HG03280 (cell line): ENCODE measurements at regions not wholly inside any gene's neighbourhood (a gene's known extent, or its start where the extent isn't known, plus 50 kb on each side); places are given as distances from the start of the nearest gene placed in this dataset.
"Not testable (repeated sequence)": the region's sequence is repeated elsewhere in the genome, so short reads cannot be mapped to it uniquely, and the experiment has no call there.

Source experiments
- ATAC-seq: cut with Tn5 transposase; IDR thresholded peaks from one replicate; pipeline ENCODE4 v1.9.1; 2021; ENCODE audit warnings: mild to moderate bottlenecking, moderate library complexity; ENCODE audit not compliant: unreplicated experiment

DNA sequence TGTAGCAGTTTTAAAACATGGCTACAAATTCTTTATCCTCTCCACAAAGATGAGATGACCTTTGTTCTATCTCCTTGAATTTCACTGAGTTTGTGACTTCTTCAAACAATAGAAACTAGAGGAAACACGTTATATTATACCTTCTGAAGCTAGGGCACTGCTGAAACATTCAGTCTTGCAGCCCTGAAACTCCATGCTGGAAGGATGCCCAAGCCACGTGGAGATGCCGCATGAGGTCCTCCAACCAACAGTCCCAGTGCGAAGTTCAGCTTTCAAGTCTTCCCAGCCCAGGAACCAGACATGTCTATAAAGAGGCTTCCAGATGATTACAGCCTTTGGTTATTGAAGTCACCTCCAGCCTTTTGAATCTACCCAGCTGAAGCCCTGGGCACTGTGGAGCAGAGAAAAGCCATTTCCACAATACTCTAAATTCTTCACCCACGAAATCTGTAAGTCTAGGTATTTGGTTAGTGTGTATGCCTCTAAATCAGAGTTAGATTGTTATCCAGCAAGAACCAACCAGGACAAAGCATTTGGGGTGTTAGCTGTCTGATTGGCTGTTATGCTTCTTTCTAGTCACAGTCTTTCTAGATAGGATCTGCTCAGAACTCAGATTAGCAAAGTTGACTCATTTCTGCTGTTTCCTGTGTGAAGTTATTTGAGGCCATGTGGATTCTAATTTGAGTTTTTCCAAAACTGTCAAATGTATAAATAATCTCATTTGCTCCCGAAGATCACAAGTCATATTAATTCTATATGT, 186.5 kb upstream of the TMEM72 start:
- ATAC-seq = no peak

DNA sequence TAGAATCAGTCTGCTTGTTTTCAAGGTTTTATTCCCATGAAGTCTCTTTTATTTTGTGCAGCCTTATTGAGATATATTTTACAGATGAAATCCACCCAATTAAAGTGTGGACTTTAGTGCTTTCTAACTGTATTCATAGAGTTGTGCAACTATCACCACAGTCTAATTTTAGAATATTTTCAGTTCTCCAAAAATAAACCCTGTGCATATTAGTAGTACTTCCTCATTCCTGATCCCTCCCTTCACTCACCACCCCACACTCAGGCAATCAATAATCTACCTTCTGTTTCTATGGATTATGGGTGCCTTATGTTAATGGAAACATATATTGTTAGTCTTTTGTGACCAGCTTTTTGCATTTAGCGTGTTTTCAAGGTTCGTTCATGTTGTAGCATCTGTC, 185.7 kb upstream of the TMEM72 start:
- peak; percentile 62 for ATAC-seq

DNA sequence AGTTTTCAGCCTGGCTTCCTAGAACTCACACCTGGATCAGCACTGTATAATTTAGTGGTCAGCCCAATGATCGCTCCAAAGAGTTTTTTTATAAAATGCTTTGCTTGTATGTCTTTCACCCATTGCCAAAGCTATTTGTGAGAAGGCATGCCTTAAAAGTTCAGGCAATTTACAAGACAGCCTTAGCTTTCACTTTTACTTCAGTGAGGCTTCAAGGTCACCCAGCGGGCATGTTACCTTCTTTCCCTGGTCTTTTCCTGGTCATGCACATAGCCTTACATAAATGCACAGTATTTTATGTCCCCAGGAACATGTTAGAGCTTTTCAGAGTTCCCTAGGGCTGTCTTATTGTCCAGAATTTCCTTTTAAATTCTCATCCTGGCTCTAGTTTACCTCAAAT, 179.9 kb upstream of the TMEM72 start:
- no peak for ATAC-seq

DNA sequence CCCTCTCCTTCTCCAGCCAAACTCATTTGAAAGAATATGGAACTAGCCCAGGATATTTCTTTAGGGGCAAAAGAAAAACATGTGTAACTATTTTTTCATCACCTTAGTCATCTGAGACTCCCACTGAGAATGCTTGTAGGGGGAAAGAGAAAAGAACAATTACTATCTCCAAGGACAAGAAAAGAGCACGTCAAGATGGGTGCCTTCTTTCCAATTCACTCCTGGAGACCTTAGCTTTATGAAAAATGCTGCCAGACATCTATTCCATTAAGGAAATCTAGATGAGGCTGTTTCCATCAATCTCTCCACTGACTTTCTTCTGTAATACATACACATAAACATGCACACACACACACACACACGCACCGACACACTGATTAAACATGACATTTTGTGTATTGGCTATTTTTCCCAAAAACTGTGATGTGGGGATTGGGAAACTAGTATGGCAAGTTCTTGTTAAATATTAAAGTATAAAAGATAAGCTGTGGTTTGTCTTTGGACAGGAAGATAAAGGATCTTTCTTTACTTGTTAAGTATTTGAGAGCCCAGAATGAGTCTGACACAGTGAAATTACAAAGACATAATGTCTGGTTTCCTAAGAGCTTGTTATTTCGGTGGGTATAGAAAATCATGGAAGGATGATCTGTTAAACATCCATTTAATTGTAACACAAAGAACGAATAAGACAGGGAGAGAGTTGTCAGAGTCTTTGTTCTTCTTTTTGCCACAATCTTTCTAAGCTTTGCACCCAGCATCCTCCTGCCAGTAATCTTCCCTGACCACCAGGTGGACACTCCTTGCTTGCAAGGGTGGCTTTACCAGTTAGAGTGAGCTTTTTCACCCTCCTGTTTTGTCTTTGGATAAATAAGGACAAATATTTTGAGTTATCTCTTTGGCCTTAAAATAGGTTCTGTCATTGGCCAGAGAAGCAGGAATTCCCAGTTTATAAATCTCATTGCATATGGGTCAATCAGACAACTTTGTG, 177.3 kb upstream of the TMEM72 start:
- ATAC-seq = no peak

DNA sequence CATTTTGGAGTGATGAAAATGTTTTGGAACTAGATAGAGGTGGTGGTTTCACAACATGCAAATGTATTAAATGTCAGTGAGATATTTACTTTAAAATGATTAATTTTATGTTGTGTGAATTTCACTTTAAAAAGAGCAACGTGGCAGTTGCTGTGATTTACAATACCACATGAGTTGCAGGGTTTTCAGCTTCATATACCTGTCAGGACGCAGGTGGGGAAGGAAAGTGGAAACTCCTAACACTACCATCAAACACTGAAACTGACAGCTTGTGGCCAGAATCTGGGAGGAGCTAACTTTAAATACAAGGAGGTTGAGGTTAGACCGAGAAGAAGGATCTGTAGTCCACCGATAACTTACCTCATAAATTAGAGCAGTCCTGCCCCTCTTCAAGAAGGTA, 168.9 kb upstream of the TMEM72 start:
- no peak for ATAC-seq

DNA sequence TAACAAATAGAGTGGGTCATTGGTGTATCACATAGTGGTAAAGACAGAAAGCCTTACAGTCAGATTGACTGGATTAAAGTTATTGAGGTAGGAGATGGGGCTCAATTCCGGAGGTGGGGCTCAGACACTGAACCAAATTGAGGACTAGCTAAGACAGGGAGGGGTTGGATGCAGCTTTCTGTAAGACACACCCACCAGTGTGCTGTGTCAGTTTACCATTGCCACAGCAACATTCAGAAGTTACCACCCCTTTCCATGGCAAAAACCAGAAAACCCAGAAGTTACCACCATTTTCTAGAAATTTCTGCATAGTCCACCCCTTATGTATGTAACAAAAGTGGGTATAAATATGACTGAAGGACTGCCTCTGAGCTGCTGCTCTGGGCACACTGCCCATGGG, 167.6 kb upstream of the TMEM72 start:
- no peak for ATAC-seq

DNA sequence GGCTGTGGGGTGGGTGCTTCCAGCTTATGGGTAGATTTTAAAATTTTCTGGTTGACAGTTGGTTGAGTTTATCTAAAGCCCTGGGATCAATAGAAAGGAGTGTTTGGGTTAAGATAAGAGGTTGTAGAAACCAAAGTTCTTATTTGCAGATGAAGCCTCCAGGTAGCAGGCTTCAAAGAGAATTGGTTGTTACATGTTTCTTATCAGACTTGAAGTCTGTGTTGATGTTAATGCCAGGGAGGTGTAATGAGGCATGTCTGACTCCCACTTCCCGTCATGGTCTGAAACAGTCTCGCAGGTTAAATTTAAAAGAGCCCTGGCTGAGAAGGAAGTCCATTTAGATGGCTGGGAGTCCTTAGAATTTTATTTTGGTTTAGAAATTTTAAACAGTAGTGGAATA, 165.2 kb upstream of the TMEM72 start:
- no peak for ATAC-seq

DNA sequence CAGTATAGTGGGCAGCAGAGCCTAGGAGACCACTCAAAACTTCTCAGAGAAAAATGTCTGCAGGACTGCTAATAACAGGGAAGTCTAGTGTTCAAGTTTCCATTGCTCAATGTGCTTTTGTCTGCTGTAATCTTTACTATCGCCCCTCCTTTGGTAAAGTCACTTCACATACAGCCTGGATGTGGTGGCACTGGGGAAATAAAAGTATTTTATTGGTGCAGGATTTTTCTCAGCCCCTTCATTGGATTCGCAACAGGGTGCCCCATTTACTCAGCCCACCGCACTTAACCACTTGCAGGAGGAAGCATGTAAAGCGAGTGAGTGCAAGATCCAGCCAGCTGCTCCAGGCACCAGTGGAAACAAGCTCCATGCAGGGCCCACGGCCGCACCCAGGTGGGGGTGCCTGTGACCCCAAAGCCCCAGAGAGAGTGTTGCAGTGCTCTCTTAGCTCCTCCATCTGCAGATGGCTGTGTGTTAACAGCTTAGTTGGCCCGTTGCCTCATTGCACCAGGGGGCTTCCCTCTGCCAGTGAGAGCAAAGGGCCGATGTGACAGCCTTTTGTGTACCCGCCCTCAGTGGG, 163.5 kb upstream of the TMEM72 start:
- no peak for ATAC-seq

DNA sequence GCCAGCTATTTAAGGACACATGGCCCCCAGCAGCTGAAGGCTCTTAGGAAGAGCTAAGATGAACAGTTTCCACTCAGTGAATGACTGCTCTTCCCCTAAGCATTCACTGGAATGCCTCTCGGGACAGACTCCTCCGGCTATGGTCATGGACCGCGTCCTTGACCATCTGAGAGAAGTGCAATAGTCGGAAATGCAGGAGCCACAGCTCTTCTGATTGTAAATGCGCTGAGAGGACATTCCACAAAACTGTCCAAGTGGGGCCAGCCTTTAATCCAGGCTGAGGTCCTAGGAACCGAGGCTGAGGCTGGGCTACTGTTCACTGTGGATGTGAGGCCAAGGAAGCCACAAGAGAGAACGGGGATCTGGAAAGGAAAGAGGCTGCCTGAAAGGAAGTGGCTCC, 162.0 kb upstream of the TMEM72 start:
- no peak for ATAC-seq

DNA sequence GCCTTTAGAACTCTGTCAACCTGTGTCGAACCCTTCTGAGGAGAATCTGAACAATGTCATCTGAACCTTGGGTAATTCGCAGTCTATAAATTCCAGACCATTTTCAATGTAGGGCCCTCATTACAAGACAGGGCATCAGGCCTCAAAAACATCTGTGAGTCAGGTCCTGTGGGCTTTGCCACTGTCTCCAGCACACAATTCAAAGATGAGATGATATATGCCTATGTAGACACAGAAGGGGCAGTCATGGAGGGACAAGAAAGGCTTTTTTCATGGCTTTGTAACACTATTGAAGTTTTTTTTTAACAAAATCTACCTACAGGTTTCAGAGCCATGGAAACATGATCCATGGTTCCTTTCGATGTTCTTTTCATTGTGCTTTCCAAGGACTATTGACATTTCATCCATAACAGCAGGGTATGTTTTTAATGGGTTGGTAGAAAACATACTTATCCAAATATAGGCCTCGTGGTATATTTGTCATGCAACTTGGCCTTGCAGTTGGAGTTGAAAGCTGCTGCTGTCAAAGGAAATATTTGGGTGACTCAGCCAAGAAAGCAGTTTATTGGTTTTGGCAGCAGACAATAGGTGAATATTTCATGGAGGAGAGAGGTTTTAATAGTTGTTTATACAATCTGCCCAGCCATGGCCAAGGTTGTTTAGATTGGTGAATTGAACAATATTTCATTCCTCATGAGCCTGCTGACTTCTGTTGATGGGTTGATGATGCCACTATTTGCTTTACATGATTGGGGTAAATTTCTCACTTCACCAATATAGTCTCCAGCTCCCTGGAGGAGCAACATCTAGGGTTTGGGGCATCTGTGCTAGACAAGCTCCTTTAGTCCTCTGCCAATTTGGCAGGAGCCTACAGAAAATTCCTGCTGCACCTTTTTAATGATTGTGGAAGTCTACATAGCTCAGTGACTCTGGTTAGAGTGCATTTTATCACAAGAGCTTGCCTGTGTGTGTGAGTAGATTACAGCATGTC, 158.4 kb upstream of the TMEM72 start:
- ATAC-seq = no peak

DNA sequence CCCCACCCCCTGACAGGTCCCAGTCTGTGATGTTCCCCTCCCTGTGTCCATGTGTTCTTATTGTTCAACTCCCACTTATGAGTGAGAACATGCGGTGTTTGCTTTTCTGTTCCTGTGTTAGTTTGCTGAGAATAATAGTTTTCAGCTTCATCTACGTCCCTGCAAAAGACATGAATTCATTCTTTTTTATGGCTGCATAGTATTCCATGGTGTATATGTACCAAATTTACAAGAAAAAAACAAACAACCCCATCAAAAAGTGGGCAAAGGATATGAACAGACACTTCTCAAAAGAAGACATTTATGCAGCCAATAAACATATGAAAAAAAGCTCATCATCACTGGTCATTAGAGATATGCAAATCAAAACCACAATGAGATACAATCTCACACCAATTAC, 156.8 kb upstream of the TMEM72 start:
- ATAC-seq = not testable (repeated sequence)

DNA sequence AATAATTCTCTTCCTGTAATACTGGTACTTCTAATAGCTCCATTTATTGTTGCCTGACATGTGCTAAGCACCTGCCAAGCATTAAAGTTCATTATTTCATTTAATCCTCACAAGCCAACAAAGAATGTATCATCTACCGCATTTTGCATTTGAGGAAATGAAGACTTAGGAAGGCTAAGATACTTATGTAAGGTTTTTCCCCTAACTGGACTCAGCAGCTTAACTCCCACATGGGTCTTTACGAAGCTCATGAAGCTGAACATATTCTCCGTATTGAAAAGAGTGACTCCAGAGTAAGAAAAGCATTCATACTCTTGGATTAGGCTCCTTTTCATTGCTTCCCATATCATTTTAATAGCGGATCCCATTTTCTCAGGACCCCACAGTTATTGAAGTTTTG, 155.7 kb upstream of the TMEM72 start:
- no peak for ATAC-seq

DNA sequence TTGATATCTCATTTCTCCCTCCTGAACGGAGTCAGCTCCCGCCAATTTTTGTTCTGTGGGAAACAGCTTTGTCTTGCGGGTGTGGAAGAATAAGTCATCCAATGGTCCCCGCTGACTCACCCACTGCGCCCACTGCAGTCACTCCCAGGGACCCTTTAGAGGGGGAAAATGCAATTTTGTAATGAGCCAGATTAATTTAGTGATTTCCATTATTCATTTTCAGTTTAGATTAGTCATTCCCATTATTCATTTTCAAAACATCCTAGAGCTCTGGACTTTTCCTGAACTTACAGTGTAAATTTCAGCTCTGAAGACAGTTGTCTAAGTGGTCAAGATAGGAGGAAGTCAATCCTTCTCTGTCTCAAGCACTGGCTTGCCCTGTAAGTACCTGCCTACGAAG, 154.9 kb upstream of the TMEM72 start:
- no peak for ATAC-seq

DNA sequence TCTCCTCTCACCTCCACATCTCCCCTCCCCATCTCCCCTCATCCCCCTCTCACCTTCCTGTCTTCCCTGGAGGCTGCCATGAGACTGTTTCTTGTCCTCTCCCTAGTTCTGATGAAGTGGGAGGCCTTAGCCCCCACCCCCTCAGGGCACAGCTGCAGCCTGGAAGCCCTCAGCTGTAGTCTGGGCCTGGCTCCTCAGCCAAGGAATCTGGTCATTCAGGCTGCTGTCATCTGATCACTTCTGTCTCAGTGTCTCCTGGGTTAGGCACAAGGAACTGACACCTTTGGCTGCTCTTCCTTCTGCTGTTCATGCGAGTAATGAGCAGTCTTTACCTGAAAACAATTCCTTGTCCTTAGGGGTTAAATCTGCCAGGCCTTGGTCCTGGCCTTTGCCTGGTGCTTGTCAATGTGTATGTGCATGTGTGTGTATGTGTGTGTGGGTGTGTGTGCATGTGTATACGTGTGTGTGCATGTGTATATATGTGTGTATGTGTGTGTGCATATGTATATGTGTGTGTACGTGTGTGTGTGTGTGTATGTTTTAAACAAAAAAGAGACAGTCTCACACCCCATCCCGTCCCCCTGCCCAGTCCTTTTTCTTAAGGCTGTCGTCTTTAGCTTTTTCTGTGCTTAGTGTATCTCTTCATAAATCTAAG, 153.5 kb upstream of the TMEM72 start:
- no peak for ATAC-seq

DNA sequence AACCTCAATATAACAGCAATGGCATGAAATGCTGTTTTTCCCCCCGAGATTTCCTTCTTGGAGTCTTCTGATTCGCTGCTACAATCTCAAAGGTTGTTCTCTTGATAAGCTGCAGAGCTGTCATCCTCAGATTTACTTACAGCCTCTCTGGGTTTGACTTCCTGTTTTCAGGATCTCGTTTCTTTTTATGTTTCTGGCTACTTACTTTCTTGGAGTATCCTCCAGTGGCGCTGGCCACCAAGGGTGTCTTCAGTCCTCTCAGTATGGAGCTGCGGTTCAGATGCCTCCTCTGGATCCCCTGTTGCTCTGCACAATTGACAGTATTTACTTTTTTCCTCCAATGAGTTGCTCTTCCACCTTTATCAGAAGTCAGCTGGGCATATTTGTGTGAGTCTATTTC, 152.0 kb upstream of the TMEM72 start:
- no peak for ATAC-seq

DNA sequence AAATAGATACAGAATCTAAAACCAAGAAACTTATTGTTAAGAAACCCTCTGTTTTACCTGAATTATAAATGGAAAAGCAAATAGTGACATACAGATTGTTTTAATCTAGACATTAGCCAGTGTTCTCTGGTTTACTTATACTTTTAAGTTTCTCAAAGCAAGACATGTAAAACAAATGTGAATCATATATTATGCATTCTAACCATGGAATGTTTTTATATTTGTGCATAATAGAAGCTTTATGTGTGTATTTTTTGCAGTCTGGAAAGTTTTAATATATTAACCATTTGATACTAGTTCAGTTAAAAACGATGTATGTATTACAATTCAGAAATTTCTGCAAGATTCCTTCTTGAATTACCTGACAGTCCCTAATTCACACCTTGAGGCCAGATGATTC, 150.6 kb upstream of the TMEM72 start:
- ATAC-seq = no peak

DNA sequence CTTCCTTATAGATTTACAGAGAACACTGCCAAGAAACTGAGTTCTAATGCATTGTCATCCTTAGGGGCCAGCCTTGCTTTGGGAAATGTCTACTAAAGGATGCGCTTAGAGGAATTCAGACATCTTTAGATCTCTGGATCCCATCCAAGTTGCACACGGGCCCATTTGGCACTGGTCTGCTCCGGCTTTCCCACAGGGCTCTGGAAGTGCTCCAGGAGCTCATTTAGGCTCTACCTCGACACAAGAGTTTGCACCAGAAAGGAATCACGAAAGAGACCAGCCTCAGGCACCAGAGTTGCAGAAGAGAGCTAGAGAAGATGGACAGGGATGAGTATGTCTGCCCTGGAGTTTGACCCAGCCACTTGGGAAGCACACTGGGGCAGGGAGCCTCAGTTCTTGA, 150.1 kb upstream of the TMEM72 start:
- no peak for ATAC-seq

DNA sequence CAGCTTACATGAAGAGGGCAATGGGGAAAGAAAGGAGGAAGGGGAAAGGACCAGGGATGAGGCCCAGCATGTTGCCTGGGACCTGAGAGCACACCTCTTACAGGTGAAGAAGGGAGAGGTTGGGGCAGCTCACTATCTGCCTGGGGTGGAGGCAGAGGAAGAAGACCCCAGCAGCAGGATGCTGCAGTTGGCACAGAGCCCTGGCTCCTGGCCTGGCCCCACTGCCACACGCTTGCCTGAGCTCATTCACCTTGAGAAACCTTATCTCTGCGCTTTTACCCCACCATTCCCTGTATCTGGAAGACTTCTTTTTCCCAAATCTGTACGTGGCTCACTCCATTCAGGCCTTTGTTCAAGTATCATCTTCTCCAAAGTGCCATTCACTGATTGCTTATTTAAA, 147.8 kb upstream of the TMEM72 start:
- no peak for ATAC-seq

DNA sequence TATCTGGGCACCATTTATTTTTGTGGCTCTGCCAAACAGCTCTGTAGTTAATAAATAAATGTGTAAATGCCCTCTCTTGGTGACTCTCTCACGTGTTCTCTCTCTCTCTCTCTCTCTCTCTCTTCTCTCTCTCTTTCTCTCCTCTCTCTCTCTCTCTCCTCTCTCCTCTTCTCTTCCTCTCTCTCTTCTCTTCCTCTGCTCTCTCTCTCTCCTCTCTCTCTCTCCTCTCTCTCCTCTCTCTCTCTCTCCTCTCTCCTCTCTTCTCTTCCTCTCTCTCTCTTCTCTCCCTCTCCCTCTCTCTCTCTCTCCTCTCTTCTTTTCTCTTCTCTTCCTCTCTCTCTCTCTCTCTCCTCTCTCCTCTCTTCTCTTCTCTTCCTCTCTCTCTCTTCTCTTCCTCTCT, 145.8 kb upstream of the TMEM72 start:
- ATAC-seq = no peak

DNA sequence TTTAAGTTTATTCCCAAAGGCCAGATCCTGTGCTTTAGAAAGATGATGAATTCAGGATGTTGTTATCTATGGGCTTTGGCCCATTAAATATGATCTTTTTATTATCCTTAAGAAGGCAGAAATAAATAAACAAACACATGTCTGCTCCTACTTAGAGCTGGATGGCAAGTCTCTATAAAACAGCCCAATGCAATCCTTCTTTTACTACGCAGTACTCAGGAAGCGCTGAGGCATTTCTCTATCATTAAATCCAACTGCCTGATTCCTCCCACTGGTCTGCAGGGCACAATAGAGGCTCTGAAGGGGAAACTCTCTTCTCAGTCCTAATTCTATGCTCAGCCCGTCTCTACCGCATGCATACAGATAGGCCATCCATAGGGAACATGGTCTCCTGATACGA, 144.5 kb upstream of the TMEM72 start:
- no peak for ATAC-seq
